ENCODE measurements at regions not wholly inside any gene's neighbourhood (a gene's known extent, or its start where the extent isn't known, plus 50 kb on each side); places are given as distances from the start of the nearest gene placed in this dataset.

DNA sequence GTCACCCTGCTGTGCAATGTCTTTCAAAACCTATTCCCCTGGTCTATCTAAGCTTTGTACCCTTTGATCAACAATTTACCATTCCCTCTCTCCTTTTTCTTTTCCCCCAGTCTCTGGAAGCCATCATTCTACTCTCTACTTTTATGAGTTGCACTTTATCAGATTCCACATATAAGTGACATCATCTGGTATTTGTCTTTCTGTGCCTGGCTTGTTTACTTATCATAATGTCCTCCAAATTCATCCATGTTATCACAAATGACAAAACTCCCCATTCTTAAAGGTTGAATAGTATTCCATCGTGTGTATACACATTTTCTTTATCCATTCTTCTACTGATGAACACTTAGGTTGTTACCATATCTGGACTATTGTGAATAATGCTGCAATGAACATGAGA lies 344.2 kb upstream of the CCNH start:
- no peak overlapping the region for H3K27ac ChIP-seq (ENCODE audit: extremely low read depth, low read depth, low read length)
- in situ Hi-C loops (cut with MboI): no loop called here
- no peak overlapping the region for H3K9ac ChIP-seq (ENCODE audit: insufficient read depth in 1 of 2, low read depth in 2 of 2, low read length in 2 of 2)
- POLR2A ChIA-PET: no interaction called here
- H3K79me2 ChIP-seq (ENCODE audit: control insufficient read depth, insufficient read depth, low read length): no peaks in the 10 kb centered on the region
- H3K9me1 ChIP-seq (ENCODE audit: control insufficient read depth, insufficient read depth, low read length): no peaks in the 10 kb centered on the region
- intact Hi-C loops (cut with micrococcal nuclease): no loop called here
- ATAC-seq (no peak), FAIRE-seq (no peak), DNase-seq (ENCODE audit: extremely low read depth in 1 of 4, low spot score in 3 of 4) (no peak)
- no peaks in the 10 kb centered on the region for H3K27me3 ChIP-seq (ENCODE audit: control insufficient read depth in 2 of 2, insufficient read depth in 2 of 2, low read length in 2 of 2)
- H4K20me1 ChIP-seq (replicated peaks; ENCODE audit: control insufficient read depth, insufficient read depth, low read length): no peaks in the 10 kb centered on the region
- no peak overlapping the region for H3K4me2 ChIP-seq (ENCODE audit: insufficient read depth, low read length)
- no peaks in the 10 kb centered on the region for H3K9me3 ChIP-seq (replicated peaks; ENCODE audit: control insufficient read depth, insufficient read depth, low read depth, low read length)
- no peaks in the 10 kb centered on the region for H3K4me1 ChIP-seq (replicated peaks in 1 of 2; ENCODE audit: control insufficient read depth in 2 of 2, insufficient read depth in 2 of 2, low read length in 2 of 2)
- no peak overlapping the region for H3K4me3 ChIP-seq
- CTCF ChIA-PET (ENCODE audit: low intra/inter-chr PET ratio): no interaction called here
- 0% methylated on average over 1 of the region's 1 CpG for WGBS (ENCODE audit: insufficient coverage, low coverage, missing lambda C conversion rate)
- H2AFZ ChIP-seq (ENCODE audit: low read depth, low read length): no peak overlapping the region
- no peaks in the 10 kb centered on the region for H3K36me3 ChIP-seq (ENCODE audit: control insufficient read depth, insufficient read depth, low read length)
- BruUV-seq (replicated peaks): no TSS peak
- TF ChIP-seq LCOR (CRISPR knock-in tag; IDR thresholded peaks at IDR 0.05): no peak
- no peak for TF ChIP-seq CREBBP (IDR thresholded peaks at IDR 0.05; ENCODE audit: low read depth, low read length)
- TF ChIP-seq, protein P1, sequence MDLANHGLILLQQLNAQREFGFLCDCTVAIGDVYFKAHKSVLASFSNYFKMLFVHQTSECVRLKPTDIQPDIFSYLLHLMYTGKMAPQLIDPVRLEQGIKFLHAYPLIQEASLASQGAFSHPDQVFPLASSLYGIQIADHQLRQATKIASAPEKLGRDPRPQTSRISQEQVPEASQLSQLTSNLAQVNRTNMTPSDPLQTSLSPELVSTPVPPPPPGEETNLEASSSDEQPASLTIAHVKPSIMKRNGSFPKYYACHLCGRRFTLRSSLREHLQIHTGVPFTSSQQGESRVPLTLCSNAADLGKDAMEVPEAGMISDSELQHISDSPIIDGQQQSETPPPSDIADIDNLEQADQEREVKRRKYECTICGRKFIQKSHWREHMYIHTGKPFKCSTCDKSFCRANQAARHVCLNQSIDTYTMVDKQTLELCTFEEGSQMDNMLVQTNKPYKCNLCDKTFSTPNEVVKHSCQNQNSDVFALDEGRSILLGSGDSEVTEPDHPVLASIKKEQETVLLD (IDR thresholded peaks at IDR 0.05): no peak
- no peak for TF ChIP-seq SREBF1 (IDR thresholded peaks at IDR 0.05; ENCODE audit: borderline replicate concordance, low read depth, low read length)
- no peak for TF ChIP-seq MYC (IDR thresholded peaks at IDR 0.05; ENCODE audit: low read depth, low read length)
- no peak for TF ChIP-seq MYC (CRISPR knock-in tag; IDR thresholded peaks at IDR 0.05; ENCODE audit: borderline replicate concordance, low read depth)
- TF ChIP-seq, protein P2, sequence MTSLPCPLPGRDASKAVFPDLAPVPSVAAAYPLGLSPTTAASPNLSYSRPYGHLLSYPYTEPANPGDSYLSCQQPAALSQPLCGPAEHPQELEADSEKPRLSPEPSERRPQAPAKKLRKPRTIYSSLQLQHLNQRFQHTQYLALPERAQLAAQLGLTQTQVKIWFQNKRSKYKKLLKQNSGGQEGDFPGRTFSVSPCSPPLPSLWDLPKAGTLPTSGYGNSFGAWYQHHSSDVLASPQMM (CRISPR knock-in tag; IDR thresholded peaks at IDR 0.05): no peak
- no peak for TF ChIP-seq NELFE (IDR thresholded peaks at IDR 0.05; ENCODE audit: insufficient read depth, insufficient read length)

Data from K562 (cell line).